Stimulated activated CD8-positive, alpha-beta memory T cell treated with anti-CD3 and anti-CD28 coated beads, Interleukin-2, amount 100 ng/mL, for 1 hour (primary cell): ENCODE measurements at regions not wholly inside any gene's neighbourhood (a gene's known extent, or its start where the extent isn't known, plus 50 kb on each side); places are given as distances from the start of the nearest gene placed in this dataset.

Experiments used
- DNase-seq, 2 donors: peaks; one replicate each; pipeline ENCODE4 v3.0.0-alpha.2; 2020; ENCODE audit warnings: low read depth in 2 of 2

DNA sequence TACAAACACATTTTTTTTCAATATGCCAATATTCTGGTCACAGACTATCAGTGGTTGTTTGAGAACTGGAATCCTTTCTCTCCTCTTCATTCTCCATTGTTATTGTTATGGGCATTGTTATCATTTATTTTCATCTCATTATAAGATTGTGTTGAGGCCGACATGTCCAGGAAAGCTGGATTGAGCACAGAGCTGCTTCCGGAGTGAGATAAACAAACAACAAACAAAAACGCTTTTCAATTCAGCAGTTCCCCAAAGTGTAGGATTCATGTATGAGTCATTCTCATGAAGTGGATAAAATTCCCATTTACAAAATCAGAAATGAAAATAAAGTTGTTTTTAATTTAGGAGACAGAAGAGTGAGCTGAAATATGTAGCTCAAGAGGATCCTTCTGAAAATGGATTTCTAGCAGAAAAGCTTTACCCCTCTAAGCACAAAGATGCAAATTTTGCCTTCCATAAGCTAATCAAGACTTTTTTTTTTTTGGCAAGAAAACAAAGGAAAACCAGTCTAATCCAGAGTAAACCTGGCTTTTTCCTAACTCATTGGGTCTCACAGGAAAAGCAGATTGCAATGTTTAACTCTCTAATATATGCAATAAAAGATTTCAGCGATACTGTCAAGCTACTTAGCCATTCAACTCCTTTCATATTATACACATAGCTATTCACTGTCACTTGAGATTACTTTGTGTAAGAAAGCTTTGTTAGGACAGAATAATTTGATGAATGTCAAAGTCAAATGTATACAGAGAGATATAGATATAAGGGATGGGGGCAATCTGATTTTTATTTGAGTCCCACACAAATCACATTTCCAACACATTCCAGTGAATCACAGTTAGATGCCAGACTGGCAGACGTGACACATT lies 1441.7 kb upstream of the CELF4 start:
- no peak for DNase-seq

DNA sequence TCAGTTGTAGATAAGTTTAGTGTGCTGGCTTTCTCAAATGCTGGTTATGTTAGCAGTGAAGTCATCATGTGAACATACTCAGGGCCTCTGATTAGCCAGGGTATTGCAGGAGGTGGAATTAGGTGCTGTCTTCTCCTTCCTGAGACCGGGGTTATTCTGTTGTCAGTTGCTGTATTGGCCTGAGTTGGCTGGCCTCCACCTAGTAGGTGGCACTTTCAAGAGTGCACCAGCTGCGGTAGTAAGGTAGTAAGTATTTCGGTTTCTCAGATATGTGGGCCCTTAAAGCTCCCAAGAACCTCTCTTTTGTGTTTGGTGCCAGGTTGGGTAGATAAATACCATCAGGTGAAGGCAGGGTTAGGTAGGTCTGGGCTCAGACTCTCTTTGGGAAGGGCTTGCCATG lies 1430.5 kb upstream of the CELF4 start:
- no peak for DNase-seq

DNA sequence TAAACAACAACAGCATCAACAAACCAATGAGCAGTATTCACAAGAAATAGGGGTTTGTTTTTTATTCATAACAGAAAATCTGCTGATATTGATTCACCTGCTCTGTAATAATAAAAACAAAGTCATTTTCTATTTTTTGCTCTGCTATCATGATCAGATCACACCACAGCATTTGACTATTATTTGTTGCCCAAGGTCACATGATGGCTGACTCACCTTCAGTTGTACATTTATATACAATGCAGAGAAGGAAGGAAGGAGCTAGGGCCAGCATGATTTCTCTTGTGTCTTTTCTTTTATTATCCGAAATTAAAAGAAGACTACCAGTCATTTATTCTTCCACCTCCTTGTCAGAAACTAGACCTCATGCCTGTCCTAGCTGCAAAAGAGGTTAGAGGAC lies 1427.7 kb upstream of the CELF4 start:
- DNase-seq, result no peak

DNA sequence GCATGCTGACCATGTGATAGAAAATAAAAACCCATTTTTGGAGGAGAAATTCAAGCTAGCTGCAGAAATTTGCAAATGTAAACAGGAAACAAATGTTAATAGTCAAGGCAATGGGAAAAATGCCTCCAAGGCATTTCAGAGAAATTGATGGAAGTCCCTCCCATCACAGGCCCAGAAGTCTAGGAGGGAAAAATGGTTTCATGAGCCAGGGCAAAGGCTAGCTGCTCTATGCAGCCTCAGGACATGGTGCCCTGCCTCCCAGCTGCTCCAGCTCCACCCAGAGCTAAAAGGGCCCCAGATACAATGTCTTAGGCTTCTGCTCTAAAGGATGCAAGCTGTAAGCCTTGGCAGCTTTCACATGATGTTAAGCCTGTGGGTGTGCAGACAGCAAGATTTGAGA lies 1419.4 kb upstream of the CELF4 start:
- DNase-seq, result no peak

DNA sequence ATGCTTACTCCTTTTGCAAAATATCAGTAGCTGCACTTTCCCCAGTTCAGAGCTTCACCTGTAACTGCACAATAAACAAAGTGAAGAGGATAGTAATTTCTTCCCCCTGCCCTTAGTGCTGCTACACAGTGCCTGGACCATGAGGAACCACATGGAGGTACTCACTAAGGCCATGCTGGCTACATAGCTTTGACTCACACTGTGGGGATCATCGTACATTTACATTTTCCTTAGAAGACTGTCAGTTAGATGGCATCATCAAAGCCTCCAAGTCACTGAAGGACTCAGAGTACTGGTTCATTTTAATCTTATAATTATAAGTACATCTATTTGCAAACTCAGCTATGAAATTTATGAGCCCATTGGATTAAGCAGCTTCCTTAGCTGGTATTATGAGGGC lies 1416.5 kb upstream of the CELF4 start:
- DNase-seq, result no peak

DNA sequence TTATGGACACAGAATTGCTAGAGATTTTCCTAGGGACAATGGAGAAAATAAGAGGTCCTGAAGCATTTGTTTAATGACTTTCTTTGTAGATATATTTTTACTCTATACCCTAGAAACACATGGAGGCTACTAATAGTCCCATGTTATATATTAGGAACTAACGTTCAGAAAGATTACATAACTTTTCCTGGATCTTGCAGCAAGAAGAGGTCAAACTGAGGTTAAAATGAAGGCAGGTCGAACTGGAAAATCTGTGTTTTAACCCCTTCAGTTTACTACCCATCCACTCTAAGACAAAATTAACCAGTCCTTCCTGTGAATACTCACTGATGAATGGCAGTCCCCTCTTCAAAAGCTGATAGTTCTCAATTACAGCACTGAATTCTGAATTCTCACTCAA lies 1415.8 kb upstream of the CELF4 start:
- no peak for DNase-seq

DNA sequence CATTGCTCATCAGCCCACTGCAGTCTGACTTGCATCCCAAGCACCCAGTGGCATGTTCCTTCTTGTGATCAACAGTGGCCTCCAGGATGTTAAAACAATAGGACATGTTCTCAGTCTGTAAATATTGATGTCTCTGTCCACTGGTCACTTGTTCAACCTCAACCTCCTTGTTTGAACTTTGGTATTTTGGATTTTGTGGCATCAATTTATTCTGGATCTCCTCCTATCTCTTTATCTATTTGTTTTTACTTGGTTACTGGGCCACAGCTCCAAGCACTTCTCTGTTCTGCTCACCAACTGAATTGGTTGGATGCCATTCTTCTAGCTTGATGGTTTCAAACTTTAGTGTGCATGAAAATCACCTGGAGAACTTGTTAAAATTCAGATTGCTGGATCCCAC lies 1414.8 kb upstream of the CELF4 start:
- no peak for DNase-seq

DNA sequence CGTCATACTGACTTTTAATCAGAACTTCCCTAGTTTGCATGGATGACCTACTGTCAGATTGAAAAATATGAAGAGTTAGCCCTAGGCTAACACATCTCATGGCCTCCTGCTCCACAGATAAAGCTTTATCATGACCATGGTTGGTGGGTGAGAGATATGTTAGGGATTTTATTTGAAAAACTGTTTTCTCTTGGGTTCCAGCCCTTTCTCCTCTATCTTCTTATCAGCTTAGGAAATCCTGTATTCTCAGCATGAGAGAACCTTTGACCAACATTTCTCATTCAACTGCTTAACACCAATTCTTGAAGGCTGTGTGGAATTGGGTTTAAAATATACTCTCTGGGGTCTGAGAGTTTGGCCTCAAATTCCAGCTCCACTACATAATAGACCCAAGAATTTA lies 1407.0 kb upstream of the CELF4 start:
- DNase-seq, result no peak

DNA sequence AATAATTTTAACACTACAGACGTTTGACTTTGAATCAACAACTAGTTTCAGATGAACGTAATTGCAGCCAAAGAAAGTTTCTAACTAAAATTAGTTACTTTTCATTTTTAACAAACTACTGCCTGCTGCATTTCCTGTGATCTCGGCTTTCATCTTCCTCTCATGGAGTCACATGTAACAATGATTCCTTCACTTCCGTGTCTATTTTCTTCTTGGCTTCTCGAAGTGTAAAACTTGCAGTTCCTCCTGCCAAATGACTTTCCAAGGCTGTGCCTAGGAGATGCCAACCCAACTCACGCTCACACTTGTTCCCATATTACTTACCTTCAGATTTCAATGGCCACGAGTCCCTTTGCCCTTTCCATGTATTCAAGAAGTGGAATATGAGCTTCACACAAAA lies 1406.3 kb upstream of the CELF4 start:
- no peak for DNase-seq

DNA sequence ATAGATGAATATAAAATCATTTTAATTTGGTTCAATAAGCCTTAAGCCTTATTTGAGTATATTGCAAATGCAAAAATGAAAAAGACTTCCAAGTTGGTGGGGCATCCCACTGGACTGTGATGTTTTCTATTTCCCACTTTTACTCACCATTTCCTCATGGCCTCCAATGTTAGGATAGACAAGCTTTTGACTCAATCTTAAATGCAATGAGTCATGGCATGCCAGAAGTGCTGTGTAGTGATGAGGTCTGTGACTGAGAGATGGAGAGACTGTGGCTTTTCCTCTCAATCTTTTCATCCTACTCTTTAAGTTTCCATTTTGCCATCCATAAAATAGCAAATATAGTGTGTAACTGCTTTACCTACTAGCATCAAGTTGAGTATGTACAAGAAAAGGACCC lies 1401.2 kb upstream of the CELF4 start:
- no peak for DNase-seq

DNA sequence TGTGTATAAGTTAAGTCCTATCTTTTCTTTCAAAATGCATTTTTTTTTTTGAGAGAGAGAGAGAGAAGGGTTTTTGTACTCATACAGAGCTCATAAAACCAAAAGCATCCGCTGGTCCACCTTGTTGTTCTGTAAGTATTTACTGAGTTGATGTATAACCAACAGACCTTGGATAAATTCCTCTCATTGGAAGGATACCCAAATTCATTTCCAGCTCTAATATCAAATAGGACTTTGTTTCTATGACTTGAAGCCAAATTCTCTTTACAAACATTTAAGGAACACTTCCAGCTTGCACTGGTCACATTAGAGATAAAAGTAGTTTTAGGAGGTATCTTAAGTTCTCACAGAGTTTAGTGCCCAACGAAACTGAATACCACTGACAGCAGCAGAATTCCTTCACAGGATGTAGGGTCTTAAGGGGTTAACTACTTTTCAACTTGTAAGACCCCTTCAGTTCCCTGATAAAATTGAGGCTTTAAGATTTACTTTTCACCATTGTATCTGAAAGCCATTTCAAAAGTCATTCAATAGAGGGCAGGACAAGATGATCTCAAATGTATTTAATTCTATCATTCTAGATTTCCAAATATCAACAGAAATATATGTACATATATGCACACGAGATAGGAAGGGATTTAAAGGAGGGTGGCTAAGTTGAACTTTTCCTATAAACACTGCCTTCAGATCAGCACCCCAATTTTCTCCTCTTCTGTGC lies 1398.5 kb upstream of the CELF4 start:
- no peak for DNase-seq

DNA sequence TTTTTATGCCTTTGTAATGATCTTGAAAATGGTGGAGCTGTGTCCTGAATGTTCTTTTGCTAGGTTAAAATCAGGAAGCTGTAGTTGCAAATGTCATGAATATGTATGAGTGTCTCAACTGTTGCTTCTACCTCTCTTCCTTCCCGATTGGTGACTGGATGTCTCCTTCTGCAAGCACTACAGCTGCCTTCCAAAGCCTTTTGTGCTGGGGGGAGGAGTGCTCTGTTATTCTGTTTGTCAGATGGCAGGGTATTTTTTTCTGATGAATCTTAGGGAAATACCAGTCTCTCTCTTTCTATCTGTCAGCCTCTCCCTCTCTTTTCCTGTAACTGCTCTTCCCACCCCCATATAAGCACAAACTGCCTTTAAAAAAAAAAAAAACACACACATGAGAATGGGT lies 1396.3 kb upstream of the CELF4 start:
- no peak for DNase-seq

DNA sequence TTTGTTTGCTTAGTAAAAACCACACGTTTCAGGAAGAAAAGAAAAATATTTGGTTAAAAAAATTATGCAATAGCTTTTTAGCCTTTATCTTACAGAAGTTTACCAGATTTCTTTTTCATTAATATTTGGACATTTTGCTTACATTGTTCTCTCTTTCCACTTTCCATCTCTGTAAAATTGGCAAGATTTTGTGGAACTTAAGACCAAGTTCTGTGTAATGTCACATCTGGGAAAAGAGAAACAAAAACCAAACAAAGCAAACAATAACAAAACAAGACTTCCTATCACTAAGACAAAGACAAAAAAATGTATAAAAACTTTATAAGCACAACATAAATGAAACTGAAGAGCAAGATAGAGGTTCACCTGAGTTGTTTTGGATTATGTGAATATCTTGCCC lies 1392.1 kb upstream of the CELF4 start:
- DNase-seq, result no peak

DNA sequence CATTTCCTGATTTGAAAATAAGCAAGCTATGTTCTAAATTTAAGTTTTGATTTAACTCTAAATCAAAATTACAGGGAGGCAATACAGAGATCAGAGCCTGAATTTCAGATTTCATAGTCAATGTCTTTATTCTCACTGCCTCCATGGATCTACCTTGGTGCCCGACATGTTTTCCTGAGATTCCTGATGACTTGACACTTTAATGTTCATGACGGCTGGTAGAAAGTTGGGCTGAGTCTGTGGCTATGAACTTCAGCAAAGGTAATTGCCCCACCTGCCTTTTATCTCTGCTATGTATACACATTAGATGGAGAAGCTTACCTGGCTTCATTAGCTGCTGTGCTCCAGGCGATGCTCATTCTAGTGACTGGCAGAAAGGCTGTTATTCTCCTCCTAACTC lies 1390.5 kb upstream of the CELF4 start:
- no peak for DNase-seq

DNA sequence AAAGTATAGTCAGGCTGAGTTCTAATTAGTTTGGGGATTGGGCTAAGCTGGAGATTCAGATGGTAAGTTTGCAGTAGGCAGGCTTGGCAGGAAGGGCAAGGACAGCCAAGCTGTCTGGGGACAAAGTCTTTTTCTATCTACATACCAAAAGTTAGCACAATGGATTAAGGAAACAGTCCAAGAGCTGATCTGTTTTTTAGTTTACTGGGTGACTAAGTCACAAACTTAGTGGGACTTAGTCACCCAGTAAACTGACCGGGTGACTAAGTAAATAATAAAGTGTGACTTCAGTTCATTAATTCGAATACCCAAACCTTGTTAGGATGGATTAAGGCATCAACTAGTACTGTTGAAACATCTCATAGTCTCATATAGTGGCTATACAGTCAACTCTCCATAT lies 1386.0 kb upstream of the CELF4 start:
- DNase-seq, result no peak

DNA sequence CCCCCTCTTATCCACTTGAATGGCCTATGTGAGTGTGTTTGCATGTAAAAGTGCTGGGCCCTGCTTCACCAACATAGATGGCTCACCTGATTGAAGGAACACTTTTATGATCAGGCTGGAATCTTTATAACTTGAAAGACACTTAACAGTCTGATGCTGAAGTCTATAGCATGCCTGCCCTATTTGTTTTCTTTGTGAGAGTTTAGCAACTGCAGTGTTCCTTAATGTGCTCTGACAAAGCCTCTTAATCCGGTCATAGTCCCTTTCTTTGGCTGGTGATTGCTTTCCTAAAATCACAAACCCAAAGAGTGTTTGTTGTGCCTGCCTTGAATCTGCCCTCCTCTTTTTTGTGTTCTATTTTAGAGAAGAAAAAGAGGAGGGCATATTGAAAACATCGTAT lies 1382.8 kb upstream of the CELF4 start:
- DNase-seq, result no peak

DNA sequence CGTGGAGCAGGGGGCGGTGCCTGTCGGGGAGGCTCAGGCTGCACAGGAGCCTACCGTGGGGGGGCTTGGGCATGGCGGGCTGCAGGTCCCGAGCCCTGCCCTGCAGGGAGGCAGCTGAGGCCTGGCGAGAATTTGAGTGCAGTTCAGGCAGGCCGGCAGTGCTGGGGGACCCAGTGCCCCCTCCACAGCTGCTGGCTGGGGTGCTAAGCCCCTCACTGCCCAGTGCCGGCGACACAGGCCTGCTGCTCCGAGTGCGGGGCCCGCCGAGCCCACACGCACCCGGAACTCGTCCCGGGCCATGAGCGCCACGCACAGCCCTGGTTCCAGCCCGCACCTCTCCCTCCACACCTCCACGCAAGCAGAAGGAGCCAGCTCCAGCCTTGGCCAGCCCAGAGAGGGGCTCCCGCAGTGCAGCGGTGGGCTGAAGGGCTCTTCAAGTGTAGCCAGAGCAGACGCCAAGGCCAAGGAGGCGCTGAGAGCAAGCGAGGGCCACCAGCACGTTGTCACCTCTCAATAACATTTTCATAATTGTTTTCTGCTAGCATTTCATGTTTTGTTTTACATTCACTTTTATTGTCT lies 1378.9 kb upstream of the CELF4 start:
- no peak for DNase-seq

DNA sequence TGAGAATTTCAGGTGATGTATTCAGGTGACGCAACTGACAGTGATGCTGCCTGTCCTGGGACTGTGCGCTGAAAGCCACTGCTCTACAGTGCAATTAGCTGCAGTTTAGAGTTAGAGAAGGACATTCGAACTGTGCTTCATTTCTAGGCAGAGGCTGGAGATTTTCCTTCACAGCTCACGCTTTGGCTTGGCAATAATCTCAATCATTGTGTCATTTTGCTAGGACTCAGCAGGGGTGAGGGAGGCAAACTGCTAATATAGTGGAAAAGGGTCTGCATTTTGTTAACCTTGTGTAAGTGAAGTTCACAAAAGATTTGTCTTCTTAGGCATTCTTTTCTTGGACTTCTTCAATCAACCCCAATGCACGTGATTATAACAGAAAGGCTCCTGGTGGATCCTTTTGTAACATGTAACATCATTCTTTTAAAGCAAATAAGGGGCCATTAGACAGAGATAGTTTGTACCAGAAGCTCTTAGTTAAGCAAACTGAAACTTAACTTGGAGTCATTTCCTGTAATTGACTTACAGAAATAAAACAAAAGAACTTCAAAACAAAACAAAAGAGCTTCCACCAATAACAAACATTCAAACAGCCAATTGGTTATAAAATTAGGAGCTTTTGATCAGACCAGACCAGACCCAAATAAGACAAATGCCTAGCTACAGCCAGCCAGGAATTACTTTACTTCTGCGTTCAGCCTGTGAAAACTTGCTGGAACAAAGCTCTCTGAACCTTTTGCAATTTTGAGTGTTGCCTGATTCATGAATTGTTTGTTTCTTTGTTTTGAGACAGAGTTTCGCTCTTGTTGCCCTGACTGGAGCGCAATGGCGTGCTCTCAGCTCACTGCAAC lies 1376.3 kb upstream of the CELF4 start:
- no peak for DNase-seq

DNA sequence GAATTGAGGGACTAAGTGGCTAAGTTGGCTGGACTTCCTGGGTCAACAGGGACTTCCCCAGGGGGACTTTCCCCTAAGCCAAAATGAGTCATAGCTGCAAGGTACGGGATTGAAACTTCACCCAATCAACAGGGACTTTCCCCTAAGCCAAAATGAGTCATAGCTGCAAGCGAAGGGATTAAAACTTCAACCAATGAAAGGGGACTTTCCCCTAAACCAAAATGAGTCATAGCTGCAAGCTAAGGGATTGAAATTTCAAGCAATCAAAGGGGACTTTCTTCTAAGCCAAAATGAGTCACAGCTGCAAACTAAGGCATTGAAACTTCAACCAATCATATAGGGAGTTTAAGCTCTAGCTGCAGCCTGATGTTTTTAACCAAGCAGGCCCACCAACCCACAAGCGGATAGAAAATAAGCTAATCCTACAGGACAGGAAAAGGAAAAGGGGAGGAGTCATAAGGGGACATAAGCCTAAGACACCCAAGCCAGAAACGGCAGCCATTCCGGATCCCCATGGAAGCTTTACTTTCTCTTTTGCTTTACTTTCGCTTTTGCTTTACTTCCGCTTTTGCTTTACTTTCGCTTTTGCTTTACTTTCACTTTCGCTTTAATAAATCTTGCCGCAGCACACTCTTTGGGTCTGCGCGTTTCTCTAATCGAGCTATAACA lies 1375.4 kb upstream of the CELF4 start:
- DNase-seq, result peak in 1 of 2 donors; percentile 4

DNA sequence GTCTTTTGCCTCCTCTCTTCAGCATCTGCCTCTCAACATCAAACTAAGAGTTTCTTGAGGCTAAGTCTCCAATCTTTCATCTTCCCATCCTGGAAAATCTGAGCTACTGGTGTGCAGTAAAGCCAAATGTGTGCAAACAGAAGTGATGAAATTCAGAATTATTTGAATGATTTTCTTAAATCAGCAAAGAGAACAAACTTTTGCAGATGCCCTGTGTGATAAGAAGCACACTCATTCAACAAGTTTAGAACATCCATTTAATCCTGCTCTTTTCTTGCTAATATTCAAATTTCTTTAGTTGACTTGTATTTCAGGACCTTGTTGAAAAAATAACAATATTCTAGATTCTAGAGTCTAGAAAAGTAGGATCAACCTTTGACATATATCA lies 1374.9 kb upstream of the CELF4 start:
- DNase-seq, result no peak

DNA sequence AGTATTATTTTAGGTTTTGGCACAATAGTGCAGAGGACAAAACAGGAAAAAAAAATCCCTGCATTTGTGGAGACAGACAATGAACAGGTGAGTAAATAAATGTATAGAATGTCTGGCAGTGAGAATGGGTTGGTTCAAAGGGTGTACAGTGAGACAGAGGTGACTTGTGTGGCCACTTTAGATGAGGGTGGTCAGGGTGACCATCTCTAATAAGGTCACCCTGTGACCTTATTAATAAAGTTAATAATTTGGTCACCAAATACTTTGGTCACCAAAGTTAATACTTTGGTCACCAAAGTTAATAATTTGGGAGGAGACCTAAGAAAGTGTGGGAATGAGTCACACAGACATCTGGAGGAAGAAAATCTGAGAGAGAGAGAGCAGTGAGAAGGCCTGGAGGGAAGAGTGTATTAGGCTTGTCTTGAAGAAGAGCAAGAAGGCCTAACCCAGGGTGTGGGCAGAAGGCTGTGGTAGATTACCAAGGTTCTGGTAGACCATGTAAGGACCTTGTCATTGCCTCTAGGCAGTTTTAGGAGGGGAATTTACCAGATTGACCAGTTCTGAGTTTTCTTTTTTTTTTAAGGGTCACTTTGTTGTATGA lies 1368.4 kb upstream of the CELF4 start:
- no peak for DNase-seq
